ENCODE measurements at regions not wholly inside any gene's neighbourhood (a gene's known extent, or its start where the extent isn't known, plus 50 kb on each side); places are given as distances from the start of the nearest gene placed in this dataset.
"Not testable (repeated sequence)": the region's sequence is repeated elsewhere in the genome, so short reads cannot be mapped to it uniquely, and the experiment has no call there.

GRCh38 chr16:35102780-35103403 is 1643.5 kb downstream of the TP53TG3F start:
- peaks cover 7% of the 10 kb centered on the region for H3K9me3 Mint-ChIP-seq (ENCODE audit: low read depth)
- H3K27ac Mint-ChIP-seq: no peak overlapping the region
- no peaks in the 10 kb centered on the region for H3K27me3 Mint-ChIP-seq
- no peaks in the 10 kb centered on the region for H3K4me1 Mint-ChIP-seq (ENCODE audit: low read depth)
- no peak overlapping the region for H3K4me3 Mint-ChIP-seq
- H3K36me3 Mint-ChIP-seq: peaks cover 3% of the 10 kb centered on the region

- not testable (repeated sequence) for H3K9me3 Mint-ChIP-seq (ENCODE audit: low read depth); H3K4me1 Mint-ChIP-seq (ENCODE audit: low read depth); H3K27ac Mint-ChIP-seq; H3K36me3 Mint-ChIP-seq; H3K27me3 Mint-ChIP-seq; H3K4me3 Mint-ChIP-seq
These were observed 1652.4 kb downstream of the TP53TG3F start for GRCh38 chr16:35111772-35112171.

GRCh38 chr16:35131429-35131828 is 1672.0 kb downstream of the TP53TG3F start:
- no peak overlapping the region for H3K4me3 Mint-ChIP-seq
- H3K36me3 Mint-ChIP-seq: no peaks in the 10 kb centered on the region
- H3K4me1 Mint-ChIP-seq (ENCODE audit: low read depth): no peaks in the 10 kb centered on the region
- H3K27ac Mint-ChIP-seq: no peak overlapping the region
- no peaks in the 10 kb centered on the region for H3K27me3 Mint-ChIP-seq
- peaks cover 8% of the 10 kb centered on the region for H3K9me3 Mint-ChIP-seq (ENCODE audit: low read depth)

GRCh38 chr16:35134471-35134870 is 1675.1 kb downstream of the TP53TG3F start:
- Mint-ChIP-seq H3K27me3 (no peaks in the 10 kb centered on the region), H3K9me3 (ENCODE audit: low read depth) (peaks cover 4% of the 10 kb centered on the region), H3K36me3 (no peaks in the 10 kb centered on the region), H3K27ac (no peak overlapping the region), H3K4me3 (no peak overlapping the region), H3K4me1 (ENCODE audit: low read depth) (no peaks in the 10 kb centered on the region)

DNA sequence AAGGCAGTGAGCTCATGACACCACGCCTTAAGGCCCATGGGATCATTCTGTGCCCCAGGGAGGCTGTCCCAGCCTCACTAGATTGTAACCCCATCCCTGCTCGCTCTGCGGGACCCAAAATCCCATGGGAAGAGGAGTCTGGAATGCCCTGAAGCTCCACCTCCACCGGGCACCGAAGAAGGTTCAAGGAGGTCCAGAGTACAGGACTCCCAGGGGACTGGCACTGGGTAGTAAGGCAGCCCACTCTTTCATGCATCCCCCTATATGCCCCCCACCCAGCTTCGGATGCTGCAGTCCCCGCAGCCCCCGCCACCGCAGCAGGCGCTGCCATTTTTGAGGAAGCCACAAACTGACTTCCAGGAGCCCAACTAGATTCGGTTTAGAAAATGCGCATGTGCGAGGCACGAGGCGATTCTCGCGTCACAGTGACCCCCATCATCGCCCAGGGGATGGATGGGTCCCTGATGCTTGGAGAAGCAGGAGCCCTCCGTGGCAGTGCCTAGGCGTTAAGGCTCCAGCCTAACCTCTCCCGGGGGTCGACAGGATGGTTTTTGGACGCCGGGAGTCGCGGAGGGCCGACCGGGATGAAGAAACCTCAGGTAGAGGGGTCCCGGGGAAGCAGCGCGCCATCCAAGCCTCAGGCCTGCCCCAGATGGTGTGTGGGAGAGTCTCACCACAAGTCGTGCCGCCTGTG is 1681.0 kb downstream of the TP53TG3F start:
- Mint-ChIP-seq H3K36me3 (no peaks in the 10 kb centered on the region), H3K4me3 (no peak overlapping the region), H3K4me1 (ENCODE audit: low read depth) (no peaks in the 10 kb centered on the region), H3K27ac (no peak overlapping the region), H3K9me3 (ENCODE audit: low read depth) (peaks cover 4% of the 10 kb centered on the region), H3K27me3 (no peaks in the 10 kb centered on the region)

GRCh38 chr16:35141303-35141702 is 1681.9 kb downstream of the TP53TG3F start:
- Mint-ChIP-seq H3K4me1 (ENCODE audit: low read depth) (no peaks in the 10 kb centered on the region), H3K36me3 (no peaks in the 10 kb centered on the region), H3K27ac (no peak overlapping the region), H3K9me3 (ENCODE audit: low read depth) (peaks cover 4% of the 10 kb centered on the region), H3K27me3 (no peaks in the 10 kb centered on the region), H3K4me3 (no peak overlapping the region)

- H3K4me3 Mint-ChIP-seq: no peak overlapping the region
These were observed 1682.9 kb downstream of the TP53TG3F start for GRCh38 chr16:35142147-35142808.

GRCh38 chr16:35142809-35143192 is 1683.4 kb downstream of the TP53TG3F start:
- Mint-ChIP-seq H3K27ac (no peak overlapping the region), H3K4me3 (no peak overlapping the region), H3K4me1 (ENCODE audit: low read depth) (no peaks in the 10 kb centered on the region), H3K36me3 (no peaks in the 10 kb centered on the region), H3K9me3 (ENCODE audit: low read depth) (peaks cover 4% of the 10 kb centered on the region), H3K27me3 (no peaks in the 10 kb centered on the region)

More at GRCh38 chr16:35142147-35142808, 1682.9 kb downstream of the TP53TG3F start:
- Mint-ChIP-seq H3K4me1 (ENCODE audit: low read depth) (no peaks in the 10 kb centered on the region), H3K27ac (no peak overlapping the region), H3K9me3 (ENCODE audit: low read depth) (peaks cover 4% of the 10 kb centered on the region), H3K27me3 (no peaks in the 10 kb centered on the region), H3K36me3 (no peaks in the 10 kb centered on the region)

DNA sequence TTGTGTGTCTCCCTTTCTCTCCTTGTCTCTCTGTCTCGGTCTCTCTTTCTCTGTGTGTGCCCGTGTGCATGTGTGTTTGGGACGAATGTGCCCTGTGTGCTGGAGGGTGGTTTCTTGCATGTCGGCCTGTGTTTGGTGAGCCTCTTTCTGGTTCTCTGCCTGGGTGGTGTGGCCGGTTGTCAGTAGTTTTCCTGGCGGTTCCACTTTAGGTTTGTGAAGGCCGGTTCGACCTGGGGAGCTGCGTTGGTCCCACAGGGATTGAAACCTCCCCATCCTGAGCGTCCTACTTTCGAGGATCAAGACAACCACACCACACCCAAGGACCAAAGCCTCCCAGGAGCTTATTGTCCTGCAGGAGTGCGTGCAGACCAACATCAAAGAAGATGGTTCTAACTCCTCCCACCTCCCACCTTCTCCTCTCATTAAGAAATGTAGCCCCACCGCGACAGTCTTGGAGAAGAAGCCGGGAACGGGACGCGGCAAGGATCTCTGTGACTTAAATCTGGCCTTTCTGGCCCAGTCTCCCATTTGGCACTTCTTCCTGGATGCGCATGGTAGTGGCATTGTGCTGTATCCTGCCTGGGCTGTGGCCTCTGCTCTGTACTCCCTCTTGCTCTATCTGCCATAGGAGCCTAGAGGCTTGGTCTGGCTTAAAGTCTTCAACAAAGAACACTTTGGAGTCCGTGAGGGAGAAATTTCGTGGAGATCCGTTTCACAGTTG is 1685.0 kb downstream of the TP53TG3F start:
- H3K36me3 Mint-ChIP-seq: no peaks in the 10 kb centered on the region
- no peaks in the 10 kb centered on the region for H3K27me3 Mint-ChIP-seq
- H3K4me3 Mint-ChIP-seq: no peak overlapping the region
- no peaks in the 10 kb centered on the region for H3K4me1 Mint-ChIP-seq (ENCODE audit: low read depth)
- peaks cover 4% of the 10 kb centered on the region for H3K9me3 Mint-ChIP-seq (ENCODE audit: low read depth)
- no peak overlapping the region for H3K27ac Mint-ChIP-seq

DNA sequence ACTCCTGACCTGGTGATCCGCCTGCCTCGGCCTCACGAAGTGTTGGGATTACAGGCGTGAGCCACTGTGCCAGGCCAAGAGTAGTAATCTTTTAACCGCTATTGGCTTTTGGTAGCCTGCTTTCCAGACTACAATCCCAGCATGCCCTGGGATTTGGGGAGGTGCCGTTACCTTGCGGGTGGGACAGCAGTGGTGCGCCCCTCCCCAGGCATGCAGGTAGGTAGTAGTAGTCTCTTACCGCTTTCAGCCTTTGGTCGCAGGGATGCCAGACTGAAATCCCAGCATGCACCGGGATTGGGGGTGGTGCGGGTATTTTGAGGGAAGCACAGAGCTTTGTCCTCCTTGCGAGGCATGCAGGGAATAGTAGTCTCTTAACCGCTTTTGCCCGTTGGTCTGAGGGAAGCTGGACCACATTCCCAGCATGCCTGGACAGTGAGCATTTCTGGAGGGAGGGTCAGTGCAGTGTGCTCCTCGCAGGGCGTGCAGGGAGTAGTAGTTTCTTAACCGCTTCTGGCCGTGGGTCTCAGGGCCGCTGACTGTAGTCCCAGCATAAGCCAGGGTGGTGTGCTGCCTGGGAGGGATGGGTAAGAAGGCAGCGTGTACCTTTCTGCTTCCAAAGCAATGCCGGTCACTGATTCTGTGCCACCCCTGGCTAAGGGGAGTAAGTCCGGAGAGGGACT is 1686.8 kb downstream of the TP53TG3F start:
- H3K4me1 Mint-ChIP-seq (ENCODE audit: low read depth): no peaks in the 10 kb centered on the region
- H3K27me3 Mint-ChIP-seq: no peaks in the 10 kb centered on the region
- no peaks in the 10 kb centered on the region for H3K36me3 Mint-ChIP-seq
- H3K27ac Mint-ChIP-seq: no peak overlapping the region
- H3K9me3 Mint-ChIP-seq (ENCODE audit: low read depth): peaks cover under 1% of the 10 kb centered on the region
- H3K4me3 Mint-ChIP-seq: no peak overlapping the region

GRCh38 chr16:35146723-35147458 is 1687.5 kb downstream of the TP53TG3F start:
- H3K4me3 Mint-ChIP-seq: no peak overlapping the region
- H3K27ac Mint-ChIP-seq: no peak overlapping the region
- H3K27me3 Mint-ChIP-seq: no peaks in the 10 kb centered on the region
- no peaks in the 10 kb centered on the region for H3K4me1 Mint-ChIP-seq (ENCODE audit: low read depth)
- no peaks in the 10 kb centered on the region for H3K36me3 Mint-ChIP-seq
- no peaks in the 10 kb centered on the region for H3K9me3 Mint-ChIP-seq (ENCODE audit: low read depth)

DNA sequence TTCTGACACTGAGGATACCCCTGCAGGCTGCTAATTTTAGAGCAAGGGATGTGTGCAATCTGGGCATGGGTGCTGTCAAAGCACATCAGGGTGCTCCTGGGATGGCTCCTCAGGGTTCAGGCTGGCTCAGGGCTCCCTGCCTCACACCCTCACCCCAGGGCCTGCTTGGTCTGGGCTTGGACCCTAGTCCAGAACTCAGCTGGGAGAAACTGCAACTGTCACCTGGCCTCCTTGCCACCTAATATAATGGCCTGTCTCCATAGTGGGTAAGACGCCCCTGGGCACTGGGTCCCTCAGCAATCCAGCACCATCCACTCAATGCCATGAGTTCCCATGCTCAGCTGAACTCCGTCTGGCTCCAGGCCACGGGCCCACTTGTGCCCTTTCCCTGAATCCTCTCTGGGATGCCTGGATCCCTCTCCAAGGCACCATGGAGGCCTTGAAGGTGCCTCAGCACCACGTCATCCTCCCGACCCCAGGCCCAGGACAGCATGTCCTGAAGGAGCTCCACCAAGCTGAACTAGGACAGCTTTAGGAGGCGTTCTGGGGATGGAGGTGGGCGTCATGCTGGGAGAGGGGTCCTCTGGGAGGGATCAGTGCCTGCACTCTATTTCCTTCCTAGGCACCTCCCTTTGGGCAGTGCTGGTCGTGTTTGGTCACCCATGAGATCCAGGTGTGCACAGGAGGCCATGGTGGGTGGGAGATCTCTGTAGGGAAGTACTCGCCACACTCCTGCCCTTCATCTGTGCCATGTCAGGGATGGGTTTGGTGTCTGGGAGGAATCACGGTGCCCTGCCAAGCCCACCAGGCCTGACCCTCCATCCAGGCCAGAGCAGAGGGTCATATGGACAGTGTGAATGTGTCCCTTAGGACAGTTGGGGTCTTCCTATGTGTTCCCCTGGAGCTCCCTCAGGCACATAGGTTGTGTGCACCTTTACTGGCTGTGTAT is 1688.4 kb downstream of the TP53TG3F start:
- Mint-ChIP-seq H3K4me1 (ENCODE audit: low read depth) (no peaks in the 10 kb centered on the region), H3K36me3 (no peaks in the 10 kb centered on the region), H3K27me3 (no peaks in the 10 kb centered on the region), H3K4me3 (no peak overlapping the region), H3K27ac (no peak overlapping the region), H3K9me3 (ENCODE audit: low read depth) (no peaks in the 10 kb centered on the region)

GRCh38 chr16:35148748-35149147 is 1689.3 kb downstream of the TP53TG3F start:
- Mint-ChIP-seq H3K4me3 (no peak overlapping the region), H3K4me1 (ENCODE audit: low read depth) (no peaks in the 10 kb centered on the region), H3K9me3 (ENCODE audit: low read depth) (no peaks in the 10 kb centered on the region), H3K27ac (no peak overlapping the region), H3K27me3 (no peaks in the 10 kb centered on the region), H3K36me3 (no peaks in the 10 kb centered on the region)
